HepG2 (cell line): ENCODE measurements at regions not wholly inside any gene's neighbourhood (a gene's known extent, or its start where the extent isn't known, plus 50 kb on each side); places are given as distances from the start of the nearest gene placed in this dataset.

Source experiments
- ATAC-seq: fragments of 200-7000 bp; cut with Tn5 transposase; 3 replicates; pipeline ENCODE4 v1.9.1; 2020; ENCODE audit warnings: mild to moderate bottlenecking, moderate library complexity
- BruUV-seq: library from RNA; stranded (reverse); fragments of 400-500 nt; replicated peaks from 2 replicates; lab custom pipeline; 2021; lab: Mats Ljungman, UMichigan
- CTCF ChIA-PET: fragments of 300-600 bp; formaldehyde crosslinking; extraction: SDS; loops from one replicate; lab custom pipeline; 2021; ENCODE audit warnings: low total read pairs, inconsistent platforms, low intra/inter-chr PET ratio; lab: Yijun Ruan, JAX
- POLR2A ChIA-PET: fragments of 350-600 bp; sonication (Branson Sonifier 250); formaldehyde crosslinking; loops from one replicate; lab custom pipeline; 2020; ENCODE audit warnings: antibody characterized with exemption, inconsistent platforms; lab: Yijun Ruan, JAX
- DNase-seq: peaks from one replicate; pipeline ENCODE4 v3.0.0-alpha.2; 2015; ENCODE audit warnings: low spot score
- FAIRE-seq: peaks from 3 replicates; lab custom pipeline; 2011; peaks lifted over from hg19 to GRCh38; lab: Jason Lieb, UNC
- H2AFZ ChIP-seq: one replicate; pipeline ENCODE4 v1.6.1; 2011; ENCODE audit warnings: low read length, inconsistent platforms
- H3K27ac ChIP-seq: fragments of 300-600 bp; 3 replicates; pipeline ENCODE4 v1.8.0; 2011; ENCODE audit warnings: mixed run types, mild to moderate bottlenecking, mixed read lengths, low read length, inconsistent platforms; ENCODE audit not compliant: insufficient read depth; ENCODE audit errors: extremely low read length
- H3K27me3 ChIP-seq, 2 experiments: fragments of 200-600 bp in 1 of 2; 2 replicates in 1 of 2; 3 replicates in 1 of 2; pipeline versions ENCODE4 v1.6.0 to v1.8.0; 2011; ENCODE audit warnings: low read length in 2 of 2, mild to moderate bottlenecking in 2 of 2, moderate library complexity in 2 of 2, inconsistent platforms in 1 of 2; ENCODE audit not compliant: insufficient read depth in 2 of 2, control insufficient read depth in 1 of 2
- H3K36me3 ChIP-seq, 2 experiments: fragments of 200-600 bp in 1 of 2; replicated peaks in 1 of 2; 2 replicates in 1 of 2; 3 replicates in 1 of 2; pipeline versions ENCODE4 v1.5.1 to v1.8.0; 2011; ENCODE audit warnings: low read length in 2 of 2, inconsistent platforms in 1 of 2; ENCODE audit not compliant: insufficient read depth in 2 of 2, control insufficient read depth in 1 of 2
- H3K4me1 ChIP-seq: 2 replicates; pipeline ENCODE4 v1.5.1; 2012; ENCODE audit warnings: low read length, inconsistent platforms; ENCODE audit not compliant: insufficient read depth
- H3K4me2 ChIP-seq: 2 replicates; pipeline ENCODE4 v1.6.0; 2011; ENCODE audit warnings: low read depth, low read length, inconsistent platforms
- H3K4me3 ChIP-seq, 3 experiments: fragments of 200-600 bp in 1 of 3; sonication (generic), shearing (Covaris generic) in 1 of 3; replicated peaks in 1 of 3; 2 replicates each; pipeline ENCODE4 v1.5.1; 2011 to 2016; ENCODE audit warnings: low read length in 3 of 3, inconsistent platforms in 2 of 3, low read depth in 2 of 3, mild to moderate bottlenecking in 2 of 3, control low read depth in 1 of 3, mixed read lengths in 1 of 3; ENCODE audit not compliant: insufficient read depth in 1 of 3
- H3K79me2 ChIP-seq: one replicate; pipeline ENCODE4 v1.6.1; 2011; ENCODE audit warnings: low read length, inconsistent platforms; ENCODE audit not compliant: insufficient read depth
- H3K9ac ChIP-seq: 2 replicates; pipeline ENCODE4 v1.6.0; 2011; ENCODE audit warnings: mild to moderate bottlenecking, low read depth, low read length, inconsistent platforms; ENCODE audit not compliant: insufficient read depth
- H3K9me3 ChIP-seq: 2 replicates; pipeline ENCODE4 v1.5.1; 2012; ENCODE audit warnings: mild to moderate bottlenecking, low read length
- H4K20me1 ChIP-seq: 2 replicates; pipeline ENCODE4 v1.6.0; 2011; ENCODE audit warnings: inconsistent platforms, mild to moderate bottlenecking, low read length, moderate library complexity; ENCODE audit not compliant: insufficient read depth
- ARID5B ChIP-seq: IDR thresholded peaks from 2 replicates; pipeline ENCODE4 v1.4.0; 2020; ENCODE audit warnings: mild to moderate bottlenecking, missing genetic modification reagents
- KLF15 ChIP-seq: sonication (generic); formaldehyde crosslinking; IDR thresholded peaks from 2 replicates; pipeline ENCODE4 v1.8.1; 2023; ENCODE audit warnings: borderline replicate concordance, mild to moderate bottlenecking, inconsistent platforms, missing genetic modification reagents, mixed read lengths
- LCORL ChIP-seq, 2 experiments: fragments of 450-650 bp in 1 of 2; sonication (generic) in 1 of 2; formaldehyde crosslinking in 1 of 2; IDR thresholded peaks; 2 replicates each; pipeline versions ENCODE4 v1.5.0 to v1.6.1; 2017 to 2020; ENCODE audit warnings: antibody characterized with exemption in 1 of 2, missing genetic modification reagents in 1 of 2
- SRSF4 ChIP-seq: fragments of 200-400 bp; formaldehyde crosslinking; IDR thresholded peaks from one replicate; pipeline ENCODE4 v1.6.1; 2018; ENCODE audit warnings: mild to moderate bottlenecking, low read depth, low read length, moderate library complexity; ENCODE audit not compliant: poor library complexity, severe bottlenecking
- ZC3H13 ChIP-seq: sonication (generic); formaldehyde crosslinking; IDR thresholded peaks from 2 replicates; pipeline ENCODE4 v1.8.1; 2023; ENCODE audit warnings: mild to moderate bottlenecking, missing genetic modification reagents, moderate library complexity
- ZNF207 ChIP-seq: fragments of 450-650 bp; IDR thresholded peaks from 2 replicates; pipeline ENCODE4 v1.6.1; 2016; ENCODE audit warnings: antibody characterized with exemption, borderline replicate concordance
- WGBS: methylation state at CpG from one replicate; pipeline ENCODE4 v1.1.6; 2017; ENCODE audit warnings: low lambda C conversion rate; 5-methylcytosine and 5-hydroxymethylcytosine counted together
- in situ Hi-C: cut with HindIII; loops from 2 replicates; pipeline ENCODE4 v1.10.0; 2017; ENCODE audit warnings: low pct_unique_long_range_greater_than_20kb; ENCODE audit not compliant: extremely low pct_ligation_motif_present
- intact Hi-C: fragments of 100-400 bp; cut with micrococcal nuclease; formaldehyde crosslinking; loops from one replicate; pipeline ENCODE4 v1.10.0; 2022; ENCODE audit not compliant: unreplicated experiment

- ChIA-PET POLR2A (no interaction called here), CTCF (no interaction called here)
- Histone ChIP-seq H4K20me1 (no peaks in the 10 kb centered on the region), H3K9me3 (peaks cover 25% of the 10 kb centered on the region), H3K36me3 (no peaks in the 10 kb centered on the region), H2AFZ (no peak overlapping the region), H3K27me3 (no peaks in the 10 kb centered on the region), H3K79me2 (no peaks in the 10 kb centered on the region), H3K4me3 (no peak overlapping the region), H3K4me1 (no peaks in the 10 kb centered on the region), H3K4me2 (no peak overlapping the region), H3K27ac (no peak overlapping the region), H3K9ac (no peak overlapping the region)
- in situ Hi-C loops: no loop called here
- ATAC-seq (no peak), FAIRE-seq (no peak), DNase-seq (no peak)
- TF ChIP-seq ZNF207 (no peak), LCORL (IDR thresholded peaks at IDR 0.05) (no peak), LCORL (CRISPR knock-in tag; IDR thresholded peaks at IDR 0.05) (no peak), KLF15 (CRISPR knock-in tag) (no peak), ZC3H13 (CRISPR knock-in tag) (no peak), SRSF4 (no peak), ARID5B (no peak)
- BruUV-seq: no TSS peak
- WGBS: 14% methylated on average over 4 of the region's 4 CpGs
- intact Hi-C loops: no loop called here
Observed at GRCh38 chr3:29004885-29005599, 275.8 kb upstream of the RBMS3 start.
